ENCODE measurements at regions not wholly inside any gene's neighbourhood (a gene's known extent, or its start where the extent isn't known, plus 50 kb on each side); places are given as distances from the start of the nearest gene placed in this dataset.

- DNase-seq: no peak
- Mint-ChIP-seq H3K4me1 (no peaks in the 10 kb centered on the region), H3K4me3 (no peak overlapping the region), H3K9me3 (peaks cover 2 to 20% (median 7%) of the 10 kb centered on the region in 7 donors), H3K36me3 (no peaks in the 10 kb centered on the region), H3K27ac (no peak overlapping the region), H3K27me3 (ENCODE audit: low read depth in 3 of 3) (no peaks in the 10 kb centered on the region)
- no peaks in the 10 kb centered on the region for H3K79me2 ChIP-seq (ENCODE audit: insufficient read depth, low read length)
- H4K20me1 ChIP-seq (ENCODE audit: insufficient read depth, low read length): no peaks in the 10 kb centered on the region
- H3K36me3 ChIP-seq (replicated peaks in 1 of 2; ENCODE audit: control insufficient read depth in 1 of 2, insufficient read depth in 2 of 2, low read length in 2 of 2): no peaks in the 10 kb centered on the region
- H3K4me2 ChIP-seq (replicated peaks; ENCODE audit: extremely low read depth, low read length, poor library complexity, severe bottlenecking): no peak overlapping the region
- no CpG with 5 or more reads among the region's 6 CpGs for WGBS (ENCODE audit: insufficient coverage)
- H2AFZ ChIP-seq (ENCODE audit: insufficient read depth, low read depth, low read length, poor library complexity, severe bottlenecking): no peak overlapping the region
- peaks cover 7 to 10% of the 10 kb centered on the region in 2 donors for H3K9me3 ChIP-seq (replicated peaks in 1 of 2; ENCODE audit: control insufficient read depth in 1 of 2, insufficient read depth in 1 of 2, low read length in 2 of 2)
- H3K4me3 ChIP-seq (replicated peaks in 1 of 3; ENCODE audit: low read depth in 2 of 3, low read length in 3 of 3): no peak overlapping the region
- H3K4me1 ChIP-seq (ENCODE audit: control insufficient read depth in 1 of 2, insufficient read depth in 2 of 2, low read length in 2 of 2): no peaks in the 10 kb centered on the region
- TF ChIP-seq, protein P1, sequence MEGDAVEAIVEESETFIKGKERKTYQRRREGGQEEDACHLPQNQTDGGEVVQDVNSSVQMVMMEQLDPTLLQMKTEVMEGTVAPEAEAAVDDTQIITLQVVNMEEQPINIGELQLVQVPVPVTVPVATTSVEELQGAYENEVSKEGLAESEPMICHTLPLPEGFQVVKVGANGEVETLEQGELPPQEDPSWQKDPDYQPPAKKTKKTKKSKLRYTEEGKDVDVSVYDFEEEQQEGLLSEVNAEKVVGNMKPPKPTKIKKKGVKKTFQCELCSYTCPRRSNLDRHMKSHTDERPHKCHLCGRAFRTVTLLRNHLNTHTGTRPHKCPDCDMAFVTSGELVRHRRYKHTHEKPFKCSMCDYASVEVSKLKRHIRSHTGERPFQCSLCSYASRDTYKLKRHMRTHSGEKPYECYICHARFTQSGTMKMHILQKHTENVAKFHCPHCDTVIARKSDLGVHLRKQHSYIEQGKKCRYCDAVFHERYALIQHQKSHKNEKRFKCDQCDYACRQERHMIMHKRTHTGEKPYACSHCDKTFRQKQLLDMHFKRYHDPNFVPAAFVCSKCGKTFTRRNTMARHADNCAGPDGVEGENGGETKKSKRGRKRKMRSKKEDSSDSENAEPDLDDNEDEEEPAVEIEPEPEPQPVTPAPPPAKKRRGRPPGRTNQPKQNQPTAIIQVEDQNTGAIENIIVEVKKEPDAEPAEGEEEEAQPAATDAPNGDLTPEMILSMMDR (IDR thresholded peaks at IDR 0.05): no peak
- no peak overlapping the region for H3K9ac ChIP-seq (ENCODE audit: insufficient read depth, low read length, poor library complexity, severe bottlenecking)
- no peak overlapping the region for H3K27ac ChIP-seq (ENCODE audit: low read depth in 1 of 2, low read length in 2 of 2)
- intact Hi-C loops (cut with micrococcal nuclease): no loop called here
- no peaks in the 10 kb centered on the region for H3K27me3 ChIP-seq (ENCODE audit: control insufficient read depth in 2 of 2, insufficient read depth in 2 of 2, low read length in 2 of 2)
Observed at GRCh38 chr13:34765446-34766180, 176.5 kb upstream of the NBEA start.

DNA sequence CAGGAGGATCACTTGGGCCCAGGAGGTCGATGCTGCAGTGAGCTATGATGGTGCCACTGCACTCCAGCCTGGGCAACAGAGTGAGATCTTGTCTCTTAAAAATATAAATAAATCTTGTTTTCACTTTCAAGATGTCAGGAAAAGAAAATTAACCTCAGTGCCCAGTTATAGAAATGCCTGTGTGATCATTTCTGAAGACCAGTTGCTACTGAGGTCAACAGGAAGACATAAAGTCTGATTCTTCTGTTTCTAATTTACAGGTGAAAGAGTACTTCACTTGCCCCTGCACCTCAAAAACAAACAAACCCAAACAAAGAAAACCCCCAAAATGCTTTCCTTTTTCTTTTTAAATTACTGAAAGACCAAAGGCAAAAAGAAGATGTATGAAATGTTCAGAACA, 174.3 kb upstream of the NBEA start:
- H3K9me3 ChIP-seq (replicated peaks in 1 of 2; ENCODE audit: control insufficient read depth in 1 of 2, insufficient read depth in 1 of 2, low read length in 2 of 2): peaks cover 7 to 10% of the 10 kb centered on the region in 2 donors
- no peaks in the 10 kb centered on the region for H3K4me1 ChIP-seq (ENCODE audit: control insufficient read depth in 1 of 2, insufficient read depth in 2 of 2, low read length in 2 of 2)
- TF ChIP-seq, protein P1 (IDR thresholded peaks at IDR 0.05): no peak
- H3K36me3 ChIP-seq (replicated peaks in 1 of 2; ENCODE audit: control insufficient read depth in 1 of 2, insufficient read depth in 2 of 2, low read length in 2 of 2): no peaks in the 10 kb centered on the region
- no peak overlapping the region for H3K27ac ChIP-seq (ENCODE audit: low read depth in 1 of 2, low read length in 2 of 2)
- DNase-seq: no peak
- H3K27me3 Mint-ChIP-seq (ENCODE audit: low read depth in 3 of 3): no peaks in the 10 kb centered on the region
- H3K36me3 Mint-ChIP-seq: no peaks in the 10 kb centered on the region
- H4K20me1 ChIP-seq (ENCODE audit: insufficient read depth, low read length): no peaks in the 10 kb centered on the region
- H3K27me3 ChIP-seq (ENCODE audit: control insufficient read depth in 2 of 2, insufficient read depth in 2 of 2, low read length in 2 of 2): no peaks in the 10 kb centered on the region
- no CpG with 5 or more reads among the region's 1 CpG for WGBS (ENCODE audit: insufficient coverage)
- no peak overlapping the region for H3K9ac ChIP-seq (ENCODE audit: insufficient read depth, low read length, poor library complexity, severe bottlenecking)
- H3K4me3 Mint-ChIP-seq: no peak overlapping the region
- peaks cover 2 to 20% (median 7%) of the 10 kb centered on the region in 7 donors for H3K9me3 Mint-ChIP-seq
- no peak overlapping the region for H3K4me3 ChIP-seq (replicated peaks in 1 of 3; ENCODE audit: low read depth in 2 of 3, low read length in 3 of 3)
- H3K27ac Mint-ChIP-seq: no peak overlapping the region
- no peaks in the 10 kb centered on the region for H3K4me1 Mint-ChIP-seq
- H2AFZ ChIP-seq (ENCODE audit: insufficient read depth, low read depth, low read length, poor library complexity, severe bottlenecking): no peak overlapping the region
- intact Hi-C loops (cut with micrococcal nuclease): no loop called here
- no peak overlapping the region for H3K4me2 ChIP-seq (replicated peaks; ENCODE audit: extremely low read depth, low read length, poor library complexity, severe bottlenecking)
- H3K79me2 ChIP-seq (ENCODE audit: insufficient read depth, low read length): no peaks in the 10 kb centered on the region
